ENCODE measurements at regions not wholly inside any gene's neighbourhood (a gene's known extent, or its start where the extent isn't known, plus 50 kb on each side); places are given as distances from the start of the nearest gene placed in this dataset.
"Not testable (repeated sequence)": the region's sequence is repeated elsewhere in the genome, so short reads cannot be mapped to it uniquely, and the experiment has no call there.

DNA sequence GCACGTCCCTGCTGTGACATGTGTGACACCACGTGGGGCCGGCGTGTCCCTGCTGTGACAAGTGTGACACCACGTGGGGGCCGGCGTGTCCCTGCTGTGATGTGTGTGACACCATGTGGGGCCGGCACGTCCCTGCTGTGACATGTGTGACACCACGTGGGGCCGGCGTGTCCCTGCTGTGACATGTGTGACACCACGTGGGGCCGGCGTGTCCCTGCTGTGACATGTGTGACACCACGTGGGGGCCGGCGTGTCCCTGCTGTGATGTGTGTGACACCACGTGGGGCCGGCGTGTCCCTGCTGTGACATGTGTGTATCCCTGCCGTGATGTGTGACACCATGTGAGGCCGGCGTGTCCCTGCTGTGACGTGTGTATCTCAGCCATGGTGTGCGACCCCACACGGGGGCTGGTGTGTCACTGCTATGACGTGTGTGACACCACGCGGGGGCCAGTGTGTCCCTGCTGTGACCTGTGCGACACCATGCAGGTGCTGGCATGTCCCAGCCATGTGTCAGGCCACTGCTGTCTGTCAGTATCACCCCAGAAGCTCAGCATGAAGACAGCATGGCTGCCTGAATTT is 401.7 kb downstream of the SMOC2 start:
- not testable (repeated sequence) for DNase-seq

DNA sequence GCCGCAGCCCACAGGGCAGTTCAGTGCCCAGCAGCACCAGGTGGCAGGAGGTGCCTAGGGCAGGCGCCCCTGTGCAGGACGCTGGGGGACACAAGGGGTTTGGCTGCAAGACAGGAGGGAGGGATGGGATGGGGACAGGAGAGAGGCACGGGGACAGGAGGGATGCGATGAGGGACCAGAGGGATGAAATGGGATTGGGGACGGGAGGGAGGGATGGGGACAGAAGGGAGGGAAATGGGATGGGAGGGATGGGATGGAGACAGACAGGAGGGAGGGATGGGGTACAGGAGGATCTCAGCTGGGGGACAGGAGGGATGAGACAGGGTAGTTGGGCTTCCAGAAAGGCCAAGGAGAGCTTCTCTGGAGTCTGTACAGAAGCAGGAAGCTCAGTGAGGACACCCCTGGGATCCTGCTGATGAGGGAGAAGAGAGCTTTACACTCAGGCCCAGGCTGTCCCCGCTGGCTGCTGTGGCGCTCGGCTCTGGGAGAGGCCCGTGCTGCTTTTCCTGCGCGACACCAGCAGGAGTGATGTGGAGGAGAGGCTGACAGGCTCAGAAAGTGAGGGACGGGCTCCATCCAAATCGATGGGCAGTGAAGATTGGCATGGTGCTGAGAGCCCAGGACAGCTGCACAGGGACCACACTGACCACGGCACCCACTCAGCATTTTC is 400.8 kb downstream of the SMOC2 start:
- no peak for DNase-seq

DNA sequence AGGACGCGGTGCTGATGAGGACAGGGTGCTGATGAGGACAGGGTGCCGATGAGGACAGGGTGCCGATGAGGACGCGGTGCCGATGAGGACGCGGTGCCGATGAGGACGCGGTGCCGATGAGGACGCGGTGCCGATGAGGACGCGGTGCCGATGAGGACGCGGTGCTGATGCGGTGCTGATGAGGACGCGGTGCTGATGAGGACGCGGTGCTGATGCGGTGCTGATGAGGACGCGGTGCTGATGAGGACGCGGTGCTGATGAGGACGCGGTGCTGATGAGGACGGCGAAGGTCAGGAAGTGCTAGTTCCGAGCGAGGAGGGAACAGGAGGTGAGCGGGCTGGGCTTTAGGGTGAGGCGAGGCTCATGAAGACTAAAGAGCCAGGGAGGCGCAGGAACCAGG is 399.9 kb downstream of the SMOC2 start:
- not testable (repeated sequence) for DNase-seq

DNA sequence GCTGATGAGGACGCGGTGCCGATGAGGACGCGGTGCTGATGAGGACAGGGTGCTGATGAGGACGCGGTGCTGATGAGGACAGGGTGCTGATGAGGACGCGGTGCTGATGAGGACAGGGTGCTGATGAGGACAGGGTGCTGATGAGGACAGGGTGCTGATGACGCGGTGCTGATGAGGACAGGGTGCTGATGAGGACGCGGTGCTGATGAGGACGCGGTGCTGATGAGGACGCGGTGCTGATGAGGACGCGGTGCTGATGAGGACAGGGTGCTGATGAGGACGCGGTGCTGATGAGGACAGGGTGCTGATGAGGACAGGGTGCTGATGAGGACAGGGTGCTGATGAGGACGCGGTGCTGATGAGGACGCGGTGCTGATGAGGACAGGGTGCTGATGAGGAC is 399.3 kb downstream of the SMOC2 start:
- DNase-seq = not testable (repeated sequence)

DNA sequence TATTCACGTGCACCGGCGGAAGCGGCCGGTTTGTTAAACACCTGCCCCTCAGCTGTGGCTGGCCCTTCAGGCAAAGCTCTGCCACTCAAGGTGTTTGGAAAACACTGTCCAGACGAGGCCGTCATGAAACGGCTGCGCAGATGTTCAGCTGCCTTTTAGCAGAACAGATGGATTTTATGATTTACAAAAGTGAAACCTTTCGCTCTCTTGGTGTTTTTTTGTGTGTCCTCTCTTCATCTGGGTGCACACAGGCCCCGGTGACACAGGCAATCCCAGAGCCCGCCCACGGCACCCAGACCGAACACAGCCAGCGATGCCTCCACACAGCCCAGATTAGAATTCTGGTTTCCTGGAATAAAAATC is 397.0 kb downstream of the SMOC2 start:
- no peak for DNase-seq

DNA sequence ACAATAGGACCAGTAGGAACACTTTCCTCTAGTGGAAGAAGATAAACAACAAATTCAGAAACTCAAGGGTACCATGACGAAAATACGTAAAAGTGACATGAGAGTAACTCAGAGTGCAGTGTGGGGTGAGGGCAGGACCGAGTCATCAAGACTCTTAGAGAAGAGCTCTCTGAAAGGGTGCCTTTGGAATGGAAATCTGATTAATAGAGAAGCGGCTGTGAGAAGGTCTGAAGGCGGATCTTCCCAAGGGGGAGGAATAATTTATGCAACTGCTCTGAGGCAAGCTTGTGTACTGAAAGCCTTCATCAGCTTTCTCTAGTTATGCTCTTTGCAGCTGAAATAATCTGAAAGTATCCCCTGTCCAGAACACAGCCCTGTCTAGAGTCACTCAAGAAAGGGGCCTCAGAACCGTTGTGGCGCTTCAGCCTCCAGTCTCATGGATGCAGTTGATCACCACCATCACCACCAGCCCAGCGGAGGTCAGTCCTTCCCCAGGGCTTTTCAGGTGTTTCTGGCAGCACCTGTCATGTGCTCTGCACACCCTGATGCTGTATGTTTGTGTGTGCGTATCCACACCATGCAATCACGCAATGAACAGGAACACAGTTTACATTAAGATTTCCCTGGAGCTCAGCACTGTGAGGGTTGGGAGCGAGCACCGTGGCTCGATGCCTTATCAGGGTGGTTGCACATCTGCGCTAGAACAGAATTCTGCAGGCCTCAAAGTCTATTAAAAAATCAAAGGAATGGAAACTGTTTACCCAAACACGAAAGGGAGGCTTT is 396.5 kb downstream of the SMOC2 start:
- no peak for DNase-seq

DNA sequence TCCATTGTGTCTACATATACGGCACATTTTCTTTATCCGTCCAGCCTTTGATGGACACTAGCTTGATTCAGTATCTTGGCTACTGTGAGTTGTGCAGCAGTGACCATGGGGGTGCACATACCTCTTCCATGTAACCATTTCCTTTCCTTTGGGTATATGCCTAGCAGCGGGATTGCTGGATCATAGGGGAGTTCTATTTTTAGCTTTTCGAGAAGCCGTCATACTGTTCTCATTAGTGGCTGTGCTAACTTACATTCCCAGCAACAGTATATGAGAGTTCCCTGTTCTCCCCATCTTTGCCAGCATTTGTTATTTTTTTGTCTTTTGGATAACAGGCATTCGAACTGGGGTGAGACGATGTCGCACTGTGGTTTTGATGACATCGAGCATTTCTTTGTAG is 395.0 kb downstream of the SMOC2 start:
- no peak for DNase-seq

DNA sequence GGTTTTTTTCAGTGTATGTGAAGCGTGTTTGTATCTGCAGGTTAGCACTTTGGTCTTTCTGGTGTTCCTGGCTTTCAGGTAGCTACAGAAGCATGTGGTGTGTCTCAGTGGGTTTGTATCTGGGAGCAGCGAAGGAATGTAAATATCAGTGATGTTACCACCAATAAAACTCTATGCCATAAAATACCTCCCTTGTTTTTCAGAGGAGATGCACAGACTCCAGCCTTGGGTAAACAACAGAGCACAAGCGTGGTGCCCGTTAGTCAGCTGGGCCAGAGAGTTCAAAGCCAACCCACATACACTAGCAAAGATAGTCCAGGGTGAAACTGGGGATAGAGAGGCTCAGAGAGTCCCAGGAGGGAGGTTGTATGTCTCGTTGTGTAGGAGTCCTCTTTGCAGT is 393.8 kb downstream of the SMOC2 start:
- DNase-seq = no peak

DNA sequence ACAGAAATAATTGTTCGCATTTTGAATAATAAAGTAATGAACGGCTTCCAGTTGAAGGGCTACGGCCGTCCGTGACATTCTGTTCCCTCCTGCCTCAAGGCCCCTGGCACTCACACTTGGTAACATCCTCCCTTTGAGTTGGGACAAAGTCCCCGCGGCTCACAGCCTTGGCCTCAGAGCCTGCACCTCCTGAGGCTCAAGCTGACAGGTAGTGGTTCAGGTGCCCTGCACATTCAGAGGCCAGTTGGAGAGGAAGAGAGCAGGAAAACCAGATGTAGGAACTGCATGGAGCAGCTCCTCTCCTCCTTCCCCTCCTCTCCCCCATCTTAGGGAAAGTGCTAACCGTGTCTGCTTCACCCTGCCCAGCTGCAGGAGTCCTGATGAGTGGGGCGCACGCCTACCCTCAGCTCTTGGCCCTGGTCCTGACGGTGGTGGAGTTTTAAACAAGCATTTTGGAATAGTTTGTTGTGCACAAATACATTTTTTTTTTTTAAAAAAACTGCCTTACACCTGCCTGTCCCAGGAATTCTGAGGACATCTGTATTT is 393.1 kb downstream of the SMOC2 start:
- DNase-seq = no peak

DNA sequence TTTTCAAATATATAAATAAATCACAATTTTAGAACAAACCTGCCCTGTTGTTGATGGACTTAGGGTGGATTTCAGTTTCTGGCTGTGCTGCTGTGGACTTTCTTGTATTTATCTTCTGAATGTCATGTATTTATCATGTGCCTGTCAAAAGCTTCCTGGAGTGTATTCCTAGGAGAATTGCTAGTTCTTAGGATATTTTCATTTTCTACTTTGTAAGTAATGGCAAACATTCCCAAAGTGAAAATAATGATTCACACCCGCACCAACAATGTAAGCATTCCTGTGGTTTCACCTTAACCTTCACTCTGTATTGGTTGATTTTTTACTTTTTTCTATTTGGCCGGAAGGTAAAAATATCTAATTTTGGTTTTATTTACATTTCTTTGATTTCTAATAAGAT is 387.8 kb downstream of the SMOC2 start:
- DNase-seq = no peak

DNA sequence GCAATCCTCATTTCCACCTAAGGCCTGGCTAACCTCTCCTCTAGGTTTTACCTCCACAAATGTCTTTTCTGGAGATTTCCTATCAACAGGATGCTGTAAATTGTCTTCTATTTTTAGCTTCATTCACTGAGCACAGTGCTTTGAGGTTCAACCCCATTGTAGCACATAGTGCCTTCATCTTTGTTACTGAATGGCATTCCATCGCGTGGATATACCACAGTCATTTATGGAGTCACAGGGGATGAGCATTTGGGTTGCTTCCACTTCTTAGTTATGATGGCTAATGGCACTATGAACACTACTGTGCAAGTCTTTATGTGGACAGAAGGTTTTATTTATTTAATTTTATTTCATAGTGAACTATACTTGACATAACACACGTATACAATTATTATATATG is 387.1 kb downstream of the SMOC2 start:
- DNase-seq = no peak

DNA sequence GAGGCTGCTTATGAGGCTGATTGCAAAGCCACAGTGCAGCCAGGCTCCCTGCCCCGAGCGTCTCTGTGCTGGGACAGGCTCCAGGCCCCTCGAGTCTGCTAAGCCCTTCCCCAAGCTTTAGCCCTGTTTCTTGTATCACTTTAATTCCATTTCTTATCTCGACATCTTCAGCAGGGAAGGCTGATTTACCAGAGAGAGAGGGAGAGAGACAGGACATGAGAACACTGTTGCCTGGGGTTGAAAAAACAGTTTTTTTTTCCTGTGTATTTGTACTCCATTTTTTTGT is 386.5 kb downstream of the SMOC2 start:
- no peak for DNase-seq

DNA sequence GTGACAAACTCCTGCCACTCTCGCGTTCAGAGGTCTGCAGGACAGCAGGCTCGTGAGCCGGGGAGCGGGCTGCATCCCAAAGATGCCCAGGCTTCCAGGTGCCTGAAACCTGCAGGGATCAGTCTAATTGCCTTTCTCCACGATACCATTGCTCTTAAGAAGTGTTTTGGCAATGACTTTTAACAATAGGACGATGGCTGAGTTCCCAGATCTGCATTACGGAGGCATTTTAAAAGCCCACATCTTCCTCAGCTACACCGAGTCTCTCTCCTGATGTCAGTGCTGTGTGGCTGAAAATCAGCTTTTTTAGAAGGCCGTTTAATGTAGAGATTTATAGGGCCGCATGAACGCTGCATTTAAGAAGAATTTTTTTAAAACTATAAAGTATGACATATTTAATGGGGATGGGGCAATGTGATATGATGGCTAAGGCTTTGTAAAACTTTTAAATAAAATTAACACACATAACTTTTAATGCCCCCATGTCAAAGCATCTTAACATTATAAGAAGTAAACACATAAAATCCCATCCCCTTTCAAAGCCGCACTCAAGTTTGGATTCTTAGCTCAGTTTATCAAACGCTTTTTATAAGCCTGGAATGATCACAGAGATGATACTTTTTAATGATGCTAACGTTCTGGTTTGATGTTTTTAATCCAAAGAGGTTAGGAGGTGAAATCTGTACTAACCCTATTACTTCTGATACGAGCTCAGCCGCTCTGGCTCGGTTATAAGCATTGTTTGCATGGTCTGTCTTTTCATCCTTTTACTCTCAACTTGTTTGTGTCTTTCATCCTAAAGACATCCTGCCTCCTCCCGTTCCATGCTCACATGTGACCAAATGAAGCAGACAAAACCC is 386.0 kb downstream of the SMOC2 start:
- DNase-seq = no peak

DNA sequence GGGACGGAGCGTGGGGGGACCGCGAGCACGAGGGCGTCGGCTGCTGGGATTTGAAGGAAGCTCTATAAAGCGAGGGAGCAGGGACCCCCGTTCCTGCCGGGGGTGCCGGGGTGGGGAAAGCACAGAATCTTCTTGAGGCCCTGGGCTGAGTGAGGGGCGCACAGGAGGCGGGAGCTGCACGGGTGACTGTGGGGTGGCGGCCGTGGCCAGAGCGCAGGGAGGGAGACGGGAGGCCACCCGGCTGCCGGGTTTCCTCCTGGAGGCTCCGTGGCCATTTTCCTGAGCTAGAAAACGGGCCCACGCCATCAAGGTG is 385.1 kb downstream of the SMOC2 start:
- no peak for DNase-seq

DNA sequence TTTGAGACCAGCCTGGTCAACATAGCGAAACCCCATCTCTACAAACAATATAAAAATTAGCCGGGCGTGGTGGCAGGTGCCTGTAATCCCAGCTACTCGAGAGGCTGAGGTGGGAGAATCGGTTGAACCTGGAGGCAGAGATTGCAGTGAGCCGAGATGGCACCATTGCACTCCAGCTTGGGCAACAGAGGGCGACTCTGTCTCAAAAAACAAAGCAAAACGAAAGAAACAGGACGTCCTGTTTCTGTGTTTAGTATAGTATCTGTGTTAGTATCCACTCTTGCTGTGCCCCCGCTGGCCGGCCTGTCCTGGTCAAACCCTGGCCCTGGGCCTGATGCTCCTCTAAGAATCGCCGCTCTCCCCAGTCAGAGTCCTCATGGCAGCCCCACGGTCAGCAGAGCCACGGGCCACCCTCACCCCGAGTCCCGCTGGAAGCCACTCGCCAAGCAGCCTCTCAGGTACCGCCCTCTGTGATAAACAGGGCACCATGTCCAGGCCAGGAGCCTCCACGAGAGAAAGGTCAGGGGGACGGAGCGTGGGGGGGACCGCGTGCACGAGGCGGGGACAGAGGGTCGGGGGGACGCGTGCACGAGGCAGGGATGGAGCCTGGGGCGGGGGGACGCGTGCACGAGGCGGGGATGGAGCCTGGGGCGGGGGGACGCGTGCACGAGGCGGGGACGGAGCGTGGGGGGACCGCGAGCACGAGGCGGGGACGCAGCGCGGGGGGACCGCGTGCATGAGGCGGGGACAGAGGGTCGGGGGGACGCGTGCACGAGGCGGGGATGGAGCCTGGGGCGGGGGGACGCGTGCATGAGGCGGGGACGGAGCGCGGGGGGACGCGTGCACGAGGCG is 384.5 kb downstream of the SMOC2 start:
- DNase-seq = no peak

DNA sequence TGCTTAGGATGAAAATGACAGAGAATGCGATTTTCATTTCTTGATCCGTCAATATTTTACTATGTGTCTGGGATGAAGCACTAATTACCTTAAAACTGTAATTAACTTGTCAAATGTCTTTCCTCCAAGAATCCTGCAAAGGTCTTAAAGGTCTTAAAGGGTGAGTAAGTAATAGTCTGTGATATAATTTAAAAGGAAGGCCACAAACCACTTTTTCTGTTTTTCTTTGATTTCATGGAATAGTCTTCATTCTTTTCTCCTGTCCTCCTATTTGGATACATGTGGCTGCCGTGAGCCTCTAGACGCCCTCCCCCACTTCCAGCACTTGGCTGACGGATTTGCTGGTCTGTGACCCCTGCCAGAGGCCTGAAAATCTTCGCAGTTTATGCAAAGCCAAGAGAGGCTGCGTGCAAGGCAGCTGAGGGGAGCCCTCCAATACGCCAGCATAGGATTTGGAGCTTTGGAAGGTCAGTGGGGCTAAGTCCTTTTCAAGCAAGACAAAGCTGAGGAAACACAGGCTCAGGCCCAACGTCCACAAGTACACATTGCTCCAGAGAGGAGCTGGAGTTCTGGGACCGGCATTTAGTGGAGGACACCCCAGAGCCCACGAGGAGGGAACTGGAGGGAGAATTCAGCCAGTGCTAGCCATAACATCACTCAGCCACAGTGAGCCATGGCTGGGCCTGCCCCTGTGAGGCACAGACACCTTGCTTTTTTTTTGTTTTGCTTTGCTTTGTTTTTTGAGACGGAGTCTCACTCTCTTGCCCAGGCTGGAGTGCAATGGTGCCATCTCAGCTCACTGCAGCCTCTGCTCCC is 382.6 kb downstream of the SMOC2 start:
- no peak for DNase-seq

DNA sequence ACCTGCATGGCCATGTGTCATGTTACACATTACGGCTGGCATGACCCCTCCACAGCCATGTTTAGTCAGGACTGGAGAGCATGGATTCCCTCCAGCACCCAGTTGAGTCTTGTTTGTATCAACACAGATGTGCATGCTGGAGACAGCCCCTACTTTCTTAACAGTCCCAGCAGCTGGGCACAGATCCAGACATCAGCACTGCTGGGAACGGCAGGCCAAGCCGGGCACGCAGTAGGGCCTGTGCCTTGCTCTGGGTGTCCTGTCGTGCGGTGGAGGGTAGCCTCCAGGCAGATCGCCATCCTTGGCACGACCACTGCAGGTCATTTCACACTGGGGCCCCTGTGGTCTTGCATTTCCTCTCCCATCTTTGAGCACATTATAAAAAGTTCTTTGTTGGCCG is 381.4 kb downstream of the SMOC2 start:
- no peak for DNase-seq

DNA sequence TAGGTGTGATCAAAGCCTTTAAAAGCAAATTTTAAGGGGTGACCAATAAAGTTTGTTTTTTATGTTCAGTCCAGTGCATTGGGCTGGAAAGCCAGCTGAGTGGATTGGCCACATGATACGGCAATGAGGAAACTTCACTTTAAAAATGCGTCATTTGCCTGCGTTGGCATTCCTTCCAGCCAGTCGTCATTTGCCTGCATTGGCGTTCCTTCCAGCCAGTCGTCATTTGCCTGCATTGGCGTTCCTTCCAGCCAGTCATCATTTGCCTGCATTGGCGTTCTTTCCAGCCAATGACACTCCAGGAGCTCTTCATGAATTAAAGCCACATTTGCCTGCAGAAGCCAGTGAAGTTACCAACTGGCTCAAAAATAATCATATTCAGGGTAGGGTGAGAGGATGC is 378.6 kb downstream of the SMOC2 start:
- DNase-seq = no peak

DNA sequence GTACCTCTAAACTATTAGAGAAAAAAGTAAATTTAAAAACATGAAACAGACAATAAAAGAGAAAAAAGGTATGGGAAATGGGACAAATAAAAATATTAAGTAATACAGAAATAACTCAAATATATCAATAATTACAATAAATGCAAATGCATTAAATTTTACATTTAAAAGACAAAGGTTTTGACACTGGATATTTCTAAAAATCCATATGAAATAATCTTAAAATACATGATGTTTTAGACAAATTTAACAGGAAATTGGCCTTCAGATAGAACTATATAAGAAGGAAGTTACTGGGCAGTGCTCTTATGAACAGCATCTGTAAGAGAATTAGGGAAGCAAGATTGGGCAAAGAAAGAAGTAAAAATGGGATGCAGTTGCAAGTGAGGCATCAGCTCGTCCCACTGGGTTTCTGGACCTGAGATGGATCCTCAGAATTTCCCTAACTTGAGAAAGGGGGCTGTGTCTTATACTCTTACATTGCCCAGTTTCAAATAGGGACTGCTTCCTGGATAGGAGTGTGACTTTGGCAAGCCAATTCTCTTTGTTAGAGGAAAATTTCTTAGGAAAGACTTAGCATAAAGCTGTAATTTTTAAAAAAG is 376.7 kb downstream of the SMOC2 start:
- DNase-seq = no peak

DNA sequence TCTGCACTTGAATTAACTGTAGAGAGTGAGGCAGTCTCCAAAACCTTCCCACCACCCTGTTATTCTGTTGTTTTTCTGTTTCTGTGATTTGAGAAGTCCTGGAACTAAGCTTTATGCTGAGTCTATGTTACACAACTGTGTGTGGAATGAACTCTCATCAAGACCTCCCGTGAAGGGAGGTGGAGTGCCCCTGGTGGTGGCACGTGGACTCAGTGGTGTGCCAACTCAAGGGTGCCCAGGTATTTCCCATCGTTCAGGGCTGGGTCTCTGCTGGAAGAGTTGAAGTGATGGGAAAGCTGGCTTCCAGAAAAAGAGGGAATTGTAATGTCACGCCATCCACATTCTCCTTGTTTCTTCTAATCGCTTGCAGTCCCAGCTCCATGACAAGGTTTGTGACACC is 374.2 kb downstream of the SMOC2 start:
- no peak for DNase-seq

DNA sequence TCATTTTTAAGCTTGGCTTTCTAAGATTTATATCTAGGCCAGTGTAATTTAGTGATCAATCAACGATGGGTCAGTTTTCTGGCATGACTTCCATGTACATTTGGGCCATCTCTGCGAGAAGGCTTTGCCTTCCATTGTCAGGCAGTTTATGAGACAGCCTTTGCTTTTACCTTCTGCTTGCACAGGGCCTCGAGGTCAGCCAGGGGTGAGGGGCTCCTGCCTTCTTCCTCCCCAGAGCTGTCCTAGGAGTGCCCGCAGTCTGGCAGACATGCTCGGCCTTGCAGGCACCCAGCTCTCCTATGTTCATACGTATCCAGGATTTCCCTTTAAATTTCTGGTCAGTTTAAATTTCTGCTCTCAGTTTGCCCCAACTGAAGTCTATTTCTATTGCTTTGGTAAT is 367.2 kb downstream of the SMOC2 start:
- DNase-seq = no peak
